Fibroblast of lung (primary cell): ENCODE measurements at regions not wholly inside any gene's neighbourhood (a gene's known extent, or its start where the extent isn't known, plus 50 kb on each side); places are given as distances from the start of the nearest gene placed in this dataset.

Experiments
- EZH2 ChIP-seq: IDR thresholded peaks from 2 replicates; pipeline ENCODE4 v1.5.1; 2012; ENCODE audit warnings: low read length, control low read depth, mild to moderate bottlenecking; ENCODE audit errors: missing control alignments
- TF ChIP-seq, protein P1 (sequence below), 2 donors: IDR thresholded peaks in 1 of 2; conservative IDR thresholded peaks in 1 of 2; 1 replicate in 1 of 2; 2 replicates in 1 of 2; pipeline ENCODE4 v1.5.1; 2011 to 2012; ENCODE audit warnings: low read length in 2 of 2, control low read depth in 1 of 2, inconsistent platforms in 1 of 2, low read depth in 1 of 2, mild to moderate bottlenecking in 1 of 2

GRCh38 chr7:79719216-79719615 is 265.7 kb upstream of the MAGI2 start:
- no peak for TF ChIP-seq EZH2
- TF ChIP-seq, protein P1, sequence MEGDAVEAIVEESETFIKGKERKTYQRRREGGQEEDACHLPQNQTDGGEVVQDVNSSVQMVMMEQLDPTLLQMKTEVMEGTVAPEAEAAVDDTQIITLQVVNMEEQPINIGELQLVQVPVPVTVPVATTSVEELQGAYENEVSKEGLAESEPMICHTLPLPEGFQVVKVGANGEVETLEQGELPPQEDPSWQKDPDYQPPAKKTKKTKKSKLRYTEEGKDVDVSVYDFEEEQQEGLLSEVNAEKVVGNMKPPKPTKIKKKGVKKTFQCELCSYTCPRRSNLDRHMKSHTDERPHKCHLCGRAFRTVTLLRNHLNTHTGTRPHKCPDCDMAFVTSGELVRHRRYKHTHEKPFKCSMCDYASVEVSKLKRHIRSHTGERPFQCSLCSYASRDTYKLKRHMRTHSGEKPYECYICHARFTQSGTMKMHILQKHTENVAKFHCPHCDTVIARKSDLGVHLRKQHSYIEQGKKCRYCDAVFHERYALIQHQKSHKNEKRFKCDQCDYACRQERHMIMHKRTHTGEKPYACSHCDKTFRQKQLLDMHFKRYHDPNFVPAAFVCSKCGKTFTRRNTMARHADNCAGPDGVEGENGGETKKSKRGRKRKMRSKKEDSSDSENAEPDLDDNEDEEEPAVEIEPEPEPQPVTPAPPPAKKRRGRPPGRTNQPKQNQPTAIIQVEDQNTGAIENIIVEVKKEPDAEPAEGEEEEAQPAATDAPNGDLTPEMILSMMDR (conservative IDR thresholded peaks at IDR 0.05 in 1 of 2, IDR thresholded peaks at IDR 0.05 in 1 of 2; ENCODE audit: low read depth in 1 of 2, low read length in 2 of 2), result no peak
